MG63 (cell line): ENCODE measurements at regions not wholly inside any gene's neighbourhood (a gene's known extent, or its start where the extent isn't known, plus 50 kb on each side); places are given as distances from the start of the nearest gene placed in this dataset.
"Not testable (repeated sequence)": the region's sequence is repeated elsewhere in the genome, so short reads cannot be mapped to it uniquely, and the experiment has no call there.

Experiments
- DNase-seq: peaks from one replicate; pipeline ENCODE4 v3.0.0-alpha.2; 2020
- H3K27me3 ChIP-seq: fragments of 250-450 bp; sonication (Bioruptor Pico); 2 replicates; pipeline ENCODE4 v1.5.1; 2020; ENCODE audit warnings: mild to moderate bottlenecking, moderate library complexity
- H3K36me3 ChIP-seq: fragments of 250-450 bp; sonication (Bioruptor Pico); 2 replicates; pipeline ENCODE4 v1.5.1; 2020; ENCODE audit warnings: mild to moderate bottlenecking, moderate library complexity
- H3K4me3 ChIP-seq: fragments of 250-450 bp; sonication (Bioruptor Pico); 2 replicates; pipeline ENCODE4 v1.5.1; 2020; ENCODE audit warnings: mild to moderate bottlenecking, moderate library complexity
- H3K9me3 ChIP-seq: fragments of 250-450 bp; sonication (Bioruptor Pico); 2 replicates; pipeline ENCODE4 v1.5.1; 2020; ENCODE audit warnings: mild to moderate bottlenecking, moderate library complexity

DNA sequence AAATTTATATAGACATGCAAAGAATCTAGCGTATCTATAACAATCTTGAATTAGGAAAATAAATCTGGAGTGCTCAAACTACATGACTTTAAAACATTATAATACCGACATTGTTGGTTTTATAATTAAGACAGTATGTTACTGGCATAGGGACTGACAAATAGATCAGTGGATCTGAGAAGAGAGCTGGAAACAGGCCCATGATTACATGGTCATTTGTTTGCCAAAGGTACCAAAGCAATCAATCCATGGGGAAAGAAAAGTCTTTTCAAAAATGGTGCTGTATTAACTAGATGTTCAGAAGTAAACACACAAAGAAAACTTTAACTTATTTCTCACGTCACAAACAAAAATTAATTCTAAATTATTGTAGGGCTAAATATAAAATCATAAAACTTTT, 124.2 kb downstream of the BCL2L11 start:
- no peak for DNase-seq
- no peaks in the 10 kb centered on the region for H3K27me3 ChIP-seq
- no peaks in the 10 kb centered on the region for H3K9me3 ChIP-seq
- no peak overlapping the region for H3K4me3 ChIP-seq
- peaks cover 13% of the 10 kb centered on the region for H3K36me3 ChIP-seq

DNA sequence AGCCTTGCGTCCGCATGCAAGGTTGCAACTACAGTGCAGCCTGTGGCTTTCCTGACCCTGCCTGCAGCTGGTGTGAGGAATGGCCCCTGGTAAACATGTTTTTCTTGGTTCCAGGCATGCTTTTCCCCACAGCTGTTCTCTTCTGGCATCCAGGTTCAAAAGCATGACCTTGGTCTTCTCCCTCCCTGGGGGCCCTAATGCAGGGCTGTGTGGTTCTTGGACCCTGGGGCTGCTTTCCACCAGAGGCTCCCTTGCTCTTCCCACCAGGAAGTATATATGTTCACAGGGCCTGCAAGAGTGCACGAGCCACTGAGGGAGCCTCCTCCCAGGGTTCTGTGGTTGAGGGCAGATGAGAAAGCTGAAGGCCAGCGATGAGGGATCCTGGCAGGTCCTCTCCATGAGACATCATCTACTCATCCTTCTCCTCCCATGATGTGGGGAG, 125.9 kb downstream of the BCL2L11 start:
- no peak overlapping the region for H3K4me3 ChIP-seq
- DNase-seq = peak; percentile 9
- H3K36me3 ChIP-seq = peaks cover 10% of the 10 kb centered on the region
- no peaks in the 10 kb centered on the region for H3K27me3 ChIP-seq
- H3K9me3 ChIP-seq = no peaks in the 10 kb centered on the region; the same call in 1 of the 2 replicates

DNA sequence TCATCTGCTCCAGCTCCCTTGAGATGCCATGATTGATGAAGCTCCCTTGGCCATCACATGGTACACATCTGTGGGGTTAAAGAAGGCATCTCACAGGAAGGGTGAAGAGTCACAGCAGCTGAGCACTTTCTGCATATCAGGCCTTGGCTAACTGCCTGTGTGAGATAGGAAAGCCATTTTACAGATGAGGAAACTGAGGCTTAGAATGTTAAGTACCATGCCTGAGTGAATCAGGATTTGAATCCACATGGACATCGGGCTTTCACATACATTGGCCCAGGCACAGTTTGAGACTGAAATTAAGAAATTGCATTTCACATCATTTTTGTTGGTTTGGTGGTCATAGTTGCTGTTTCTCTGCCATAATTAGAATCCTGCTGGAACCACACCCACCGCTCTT, 126.8 kb downstream of the BCL2L11 start:
- Histone ChIP-seq H3K36me3 (peaks cover 13% of the 10 kb centered on the region), H3K27me3 (no peaks in the 10 kb centered on the region), H3K9me3 (peaks cover 7% of the 10 kb centered on the region; the same call in 1 of the 2 replicates), H3K4me3 (no peak overlapping the region)
- no peak for DNase-seq

DNA sequence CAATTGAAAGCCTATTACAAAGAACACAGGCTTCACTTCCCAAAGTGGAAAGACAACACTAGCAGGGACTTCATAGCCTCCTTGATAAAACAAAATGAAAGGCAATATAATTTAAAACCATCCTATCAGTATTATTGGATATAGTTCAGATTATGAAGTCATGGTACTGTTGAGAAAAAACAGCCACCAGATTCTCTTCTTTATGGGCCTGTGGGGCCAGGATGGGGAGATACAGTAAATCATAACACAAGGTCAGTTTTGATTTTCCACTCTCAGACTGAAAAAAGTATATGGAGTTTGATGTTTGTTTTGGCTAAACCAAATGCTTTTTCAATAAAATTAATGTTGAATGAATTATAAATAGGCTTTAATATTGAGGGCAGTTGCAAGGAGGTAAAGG, 129.1 kb downstream of the BCL2L11 start:
- Histone ChIP-seq H3K27me3 (no peaks in the 10 kb centered on the region), H3K4me3 (no peak overlapping the region), H3K36me3 (peaks cover 13% of the 10 kb centered on the region), H3K9me3 (peaks cover 8% of the 10 kb centered on the region; the same call in 1 of the 2 replicates)
- DNase-seq = no peak

DNA sequence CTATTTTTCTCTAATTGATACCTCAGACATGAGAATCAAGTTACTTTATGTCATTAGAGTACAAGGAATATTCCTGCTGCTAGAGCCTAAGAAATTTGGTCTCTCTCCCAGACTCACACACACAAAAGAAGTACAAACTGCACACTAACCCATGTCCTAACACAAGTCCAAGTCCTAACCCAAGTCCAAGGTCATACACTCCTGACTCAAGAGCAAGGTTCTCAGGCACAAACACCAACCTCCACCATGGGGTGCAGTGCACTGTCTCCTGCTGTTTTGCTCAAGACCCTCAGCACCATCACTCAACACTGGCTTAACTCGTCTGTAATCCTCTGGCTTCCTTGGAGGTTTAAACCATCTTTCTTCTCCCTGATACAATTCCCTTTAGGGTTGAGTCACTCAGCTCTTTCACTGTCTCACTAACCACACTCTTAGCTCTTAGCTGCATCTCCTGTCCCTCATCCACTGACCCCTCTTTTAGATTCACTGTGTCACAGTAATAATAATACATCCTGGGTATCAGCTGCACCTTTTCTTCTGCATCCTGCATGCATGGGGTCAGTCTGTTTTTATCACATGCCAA, 129.8 kb downstream of the BCL2L11 start:
- Histone ChIP-seq H3K4me3 (no peak overlapping the region), H3K27me3 (no peaks in the 10 kb centered on the region), H3K36me3 (peaks cover 13% of the 10 kb centered on the region), H3K9me3 (peaks cover 8% of the 10 kb centered on the region; the same call in 1 of the 2 replicates)
- no peak for DNase-seq

DNA sequence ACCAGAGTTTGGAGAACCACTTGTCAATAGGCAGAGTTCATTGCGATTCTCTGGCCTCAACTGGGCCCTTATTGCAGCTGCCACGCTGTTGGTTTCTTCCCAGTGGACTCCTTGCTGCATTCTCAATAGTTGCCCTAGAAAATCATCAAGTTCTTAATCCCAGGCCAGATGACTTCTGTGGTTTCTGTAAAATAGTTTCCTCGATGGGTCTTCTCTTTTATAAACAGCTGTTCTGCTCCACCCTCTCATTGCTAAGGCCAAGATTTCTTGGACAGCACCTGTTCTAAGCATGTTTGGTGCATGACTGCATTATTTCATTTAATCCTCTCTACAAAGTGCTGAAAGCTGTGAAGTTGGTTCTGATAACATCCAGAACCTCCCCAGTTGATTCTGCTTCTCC, 131.0 kb downstream of the BCL2L11 start:
- H3K4me3 ChIP-seq = no peak overlapping the region
- DNase-seq = no peak
- H3K36me3 ChIP-seq = peaks cover 11% of the 10 kb centered on the region
- H3K27me3 ChIP-seq = no peaks in the 10 kb centered on the region
- H3K9me3 ChIP-seq = peaks cover 8% of the 10 kb centered on the region; the same call in 1 of the 2 replicates

DNA sequence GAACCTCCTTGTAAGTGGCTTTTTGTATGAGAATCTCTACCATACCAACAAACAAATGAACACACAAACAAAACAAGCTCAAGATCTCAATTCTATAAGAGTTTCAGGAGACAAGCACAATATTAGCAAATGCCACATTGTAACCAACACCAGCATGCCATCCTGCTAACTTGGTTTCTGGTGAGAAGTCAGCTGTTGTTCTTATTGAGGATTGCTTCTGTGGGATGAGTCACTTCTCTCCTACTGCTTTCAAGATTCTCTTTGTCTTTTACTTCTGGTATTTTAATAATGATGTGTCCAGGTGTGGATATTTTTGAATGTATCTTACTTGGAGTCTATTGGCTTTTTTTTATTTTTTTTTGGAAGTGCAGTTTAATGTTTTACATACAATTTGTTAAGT, 131.7 kb downstream of the BCL2L11 start:
- Histone ChIP-seq H3K9me3 (peaks cover 8% of the 10 kb centered on the region; the same call in 1 of the 2 replicates), H3K36me3 (peaks cover 10% of the 10 kb centered on the region; the same call in 1 of the 2 replicates), H3K4me3 (no peak overlapping the region), H3K27me3 (no peaks in the 10 kb centered on the region)
- DNase-seq = no peak

DNA sequence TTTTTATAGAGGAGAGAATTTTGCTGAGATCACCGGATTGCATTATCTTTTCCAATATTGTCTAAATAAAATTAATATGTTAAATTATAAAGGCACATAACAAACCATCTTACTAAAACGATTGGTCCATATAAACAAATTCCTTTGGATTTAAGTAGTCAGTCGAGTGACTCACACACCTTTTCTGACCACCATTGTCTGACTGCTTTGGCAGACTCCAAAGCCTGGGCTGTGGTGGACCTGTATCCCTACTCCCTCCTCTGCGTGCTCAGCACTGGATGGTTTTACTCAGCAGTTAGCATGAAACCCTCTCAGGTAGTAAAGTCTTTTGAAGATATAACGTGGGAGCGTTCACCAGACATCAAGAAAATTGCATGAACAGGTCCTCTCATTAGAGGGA, 134.2 kb downstream of the BCL2L11 start:
- DNase-seq = peak; percentile 4
- H3K4me3 ChIP-seq, H3K36me3 ChIP-seq, H3K9me3 ChIP-seq, H3K27me3 ChIP-seq: not testable (repeated sequence)

DNA sequence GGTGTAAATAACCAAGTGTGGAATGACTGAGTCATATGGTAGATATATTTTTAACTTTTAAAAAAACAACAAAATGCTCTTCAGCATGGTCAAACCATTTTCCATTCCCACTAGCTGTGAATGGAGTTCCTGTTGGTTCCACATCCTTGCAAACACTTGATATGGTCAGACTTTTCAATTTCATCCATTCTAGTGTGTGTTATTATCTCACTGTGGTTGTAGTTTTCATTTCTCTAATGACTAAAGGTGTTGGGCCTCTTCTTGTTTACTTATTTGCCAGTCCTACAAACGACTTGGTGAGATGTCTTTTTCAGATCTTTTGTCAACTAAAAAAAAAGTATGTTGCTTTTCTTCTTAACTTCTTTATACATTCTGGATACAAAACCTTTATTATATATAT, 135.9 kb downstream of the BCL2L11 start:
- H3K9me3 ChIP-seq, H3K4me3 ChIP-seq, H3K27me3 ChIP-seq, H3K36me3 ChIP-seq, DNase-seq: not testable (repeated sequence)

DNA sequence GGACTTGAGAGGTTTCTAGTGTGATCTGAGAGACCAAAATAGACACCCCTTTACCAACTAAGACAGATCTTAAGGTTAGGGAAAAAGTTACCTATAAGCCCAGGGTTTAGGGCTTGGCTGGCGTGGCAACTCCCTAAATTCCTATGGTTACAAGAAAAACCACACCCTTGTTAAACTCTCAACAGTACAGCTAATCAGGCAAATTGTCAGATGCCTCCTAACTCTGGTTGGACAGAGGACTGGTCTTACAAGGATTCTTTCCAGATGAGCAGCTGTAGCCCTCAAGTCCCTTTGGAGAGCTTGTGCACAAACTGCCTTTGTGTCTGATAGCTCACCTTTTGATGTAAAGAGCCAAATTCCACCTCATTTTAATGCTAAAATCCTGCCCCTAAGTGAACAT, 136.9 kb downstream of the BCL2L11 start:
- H3K27me3 ChIP-seq, H3K9me3 ChIP-seq, H3K4me3 ChIP-seq, H3K36me3 ChIP-seq, DNase-seq: not testable (repeated sequence)

DNA sequence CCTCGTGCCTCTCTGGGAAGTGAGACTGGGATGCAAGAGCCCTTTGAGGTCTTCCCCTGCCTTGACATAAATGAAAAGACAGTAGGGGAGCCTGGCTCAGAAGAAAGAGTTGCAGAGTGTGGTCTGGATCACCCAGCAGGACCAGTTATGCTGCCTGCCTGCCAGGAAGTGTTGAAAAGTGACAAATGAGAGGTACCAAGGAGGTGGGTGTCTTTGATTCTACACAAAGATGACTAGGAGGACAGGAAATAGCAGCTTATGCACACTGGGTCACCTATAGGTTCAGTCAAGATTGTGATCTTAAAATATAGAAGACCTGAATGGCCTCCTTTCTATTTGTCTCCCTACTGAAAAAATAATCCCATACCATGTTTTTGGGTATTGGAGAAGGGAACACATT, 137.6 kb downstream of the BCL2L11 start:
- not testable (repeated sequence) for H3K36me3 ChIP-seq, H3K9me3 ChIP-seq, H3K27me3 ChIP-seq, H3K4me3 ChIP-seq, DNase-seq

DNA sequence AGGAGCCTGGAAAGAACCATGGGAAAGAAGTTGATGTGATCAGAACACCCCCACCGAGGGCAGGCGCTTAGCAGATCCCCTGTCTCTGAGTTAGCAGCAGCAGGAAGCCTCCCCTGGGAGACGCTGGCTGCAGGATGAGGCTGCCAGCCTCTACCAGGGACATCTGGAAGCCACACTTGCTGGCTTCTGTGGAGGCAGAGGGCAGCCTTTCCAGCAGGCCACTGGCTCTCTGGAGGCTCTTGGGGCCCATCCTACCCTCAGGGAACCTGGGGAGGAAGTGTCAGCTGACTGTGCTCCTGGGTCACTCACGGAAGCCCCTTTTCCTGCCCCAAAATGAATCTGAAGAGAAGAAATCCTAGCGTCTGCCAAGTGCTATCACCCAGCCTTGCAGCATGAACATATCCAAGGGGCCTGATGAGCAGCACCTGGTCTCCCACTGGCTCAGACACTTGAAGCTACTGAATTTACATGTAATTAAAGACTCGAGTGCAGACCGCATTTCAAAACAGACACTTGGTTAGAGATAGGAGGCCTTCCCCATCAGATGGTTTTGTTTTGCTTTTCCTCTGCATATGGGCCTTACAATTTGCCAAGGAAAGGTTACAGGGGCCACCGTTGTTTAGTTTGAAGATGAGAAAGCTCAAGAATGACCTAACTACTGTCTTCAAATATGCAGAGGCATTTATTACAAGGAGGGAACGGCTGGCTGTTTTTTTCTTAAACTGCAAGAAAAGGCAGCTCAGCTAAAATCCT, 142.1 kb downstream of the BCL2L11 start:
- not testable (repeated sequence) for H3K27me3 ChIP-seq, H3K4me3 ChIP-seq, H3K36me3 ChIP-seq, DNase-seq, H3K9me3 ChIP-seq

DNA sequence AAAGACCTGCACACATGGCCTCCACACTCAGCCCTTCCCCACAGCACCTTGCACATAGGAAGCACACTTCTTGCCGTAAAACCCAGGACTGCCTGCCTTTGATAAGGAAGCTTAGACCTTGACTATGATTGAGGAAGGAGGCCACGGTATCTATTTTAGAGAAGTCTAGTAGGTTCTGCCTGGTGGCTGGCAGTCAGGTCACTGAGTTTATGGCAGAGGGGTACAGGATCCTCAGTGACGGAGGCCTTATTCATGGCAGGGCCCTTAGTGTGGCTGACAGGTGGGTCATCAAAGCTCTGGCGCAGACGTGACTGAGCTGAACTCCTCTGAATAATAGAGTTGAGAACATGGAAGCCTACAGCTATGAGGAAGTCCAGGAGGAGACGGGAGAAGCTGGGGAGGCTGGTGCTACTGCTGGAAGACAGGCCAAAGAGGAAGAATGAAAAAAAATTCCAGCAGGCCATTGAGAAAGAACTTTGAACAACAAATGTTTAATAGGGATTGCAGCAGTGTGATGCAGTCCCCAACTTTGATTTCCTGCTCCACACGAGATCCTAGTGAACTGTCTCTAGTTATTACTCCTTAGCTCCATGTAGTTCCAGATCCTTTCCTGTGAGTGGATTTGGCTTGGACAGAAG, 142.8 kb downstream of the BCL2L11 start:
- H3K4me3 ChIP-seq, H3K36me3 ChIP-seq, DNase-seq, H3K9me3 ChIP-seq, H3K27me3 ChIP-seq: not testable (repeated sequence)

DNA sequence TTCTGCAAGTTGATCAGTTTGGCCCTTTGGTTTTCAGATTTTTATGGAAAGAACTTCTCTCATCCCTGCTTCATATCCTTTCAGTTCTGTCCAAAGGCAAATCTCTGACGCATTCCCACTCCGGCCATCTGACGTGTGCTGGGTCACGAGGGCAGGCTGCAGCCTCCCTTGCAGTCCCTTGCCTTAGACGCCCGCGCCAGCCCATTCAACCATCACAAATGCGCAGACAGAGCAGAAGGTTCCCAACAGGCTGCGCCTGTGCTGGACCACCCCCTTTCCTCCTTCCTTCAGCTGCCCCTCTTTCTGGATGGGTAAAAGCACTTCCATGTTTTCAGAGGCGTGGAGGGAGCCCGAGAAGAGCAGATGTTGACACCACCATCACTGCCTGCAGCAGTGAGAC, 144.2 kb downstream of the BCL2L11 start:
- DNase-seq, H3K4me3 ChIP-seq, H3K27me3 ChIP-seq, H3K36me3 ChIP-seq, H3K9me3 ChIP-seq: not testable (repeated sequence)

DNA sequence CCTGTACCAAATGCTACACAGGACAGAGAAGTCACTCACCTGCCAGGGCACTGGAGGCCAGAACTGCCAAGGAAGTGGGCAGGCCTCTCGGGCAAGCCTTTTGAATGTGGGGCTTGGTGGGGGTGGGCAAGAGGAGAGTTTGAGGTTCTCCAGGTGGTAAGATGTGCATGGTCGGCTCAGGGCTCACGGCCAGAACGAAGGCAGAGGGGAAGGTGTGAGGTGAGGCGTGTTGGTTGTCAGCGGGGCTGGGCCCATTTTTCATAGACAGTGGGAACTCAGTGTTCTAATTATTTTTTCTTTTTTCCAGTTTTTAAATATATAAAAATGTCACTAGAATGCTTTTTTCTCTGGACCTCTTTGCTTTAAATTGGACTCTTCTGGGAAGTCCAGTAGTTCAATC, 145.8 kb downstream of the BCL2L11 start:
- H3K9me3 ChIP-seq, H3K27me3 ChIP-seq, DNase-seq, H3K36me3 ChIP-seq, H3K4me3 ChIP-seq: not testable (repeated sequence)

DNA sequence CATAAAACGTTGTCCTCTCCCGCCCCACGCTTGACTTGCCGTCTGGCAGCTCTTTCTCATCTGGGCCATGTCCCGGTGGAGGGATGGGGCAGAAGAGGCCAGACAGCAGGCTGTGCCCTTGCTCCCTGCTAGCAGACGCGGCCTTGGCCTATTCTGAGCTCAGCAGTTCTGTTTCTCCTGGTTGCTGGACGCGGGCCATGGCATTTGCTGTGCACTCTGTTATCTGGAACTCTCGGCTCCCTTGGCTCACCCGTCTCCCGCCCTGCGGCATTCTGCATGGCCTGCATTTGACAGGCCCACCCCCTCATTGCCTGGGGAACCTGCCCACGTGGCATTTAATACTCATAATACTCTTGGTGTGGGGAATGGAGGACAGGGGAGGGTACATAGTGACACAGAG, 146.3 kb downstream of the BCL2L11 start:
- not testable (repeated sequence) for H3K4me3 ChIP-seq, DNase-seq, H3K36me3 ChIP-seq

DNA sequence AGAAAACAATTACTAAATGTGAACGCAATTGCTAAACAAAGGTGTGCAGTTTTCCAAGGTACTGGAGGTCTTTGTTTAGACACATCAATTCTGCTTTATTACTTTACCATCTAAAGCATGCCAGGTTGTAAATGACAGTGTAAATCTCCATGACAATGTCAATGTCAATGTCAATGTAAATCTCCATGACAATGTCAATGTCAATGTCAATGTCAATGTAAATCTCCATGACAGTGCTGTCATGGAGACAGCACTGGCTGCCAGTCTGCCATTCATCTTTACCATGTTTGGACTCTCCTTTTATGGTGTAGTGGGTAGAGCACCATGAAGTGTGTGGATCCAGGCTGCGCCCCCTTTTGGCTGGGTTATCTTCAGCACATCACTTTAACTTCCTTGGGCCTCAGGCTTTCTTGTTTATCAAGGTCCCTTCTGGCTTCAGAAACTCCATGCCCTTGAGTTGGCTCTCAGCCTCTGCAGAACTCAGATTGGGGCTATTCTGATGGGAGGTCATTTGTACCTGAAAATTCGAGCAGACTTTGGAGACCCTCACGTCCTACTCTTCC, 149.1 kb downstream of the BCL2L11 start:
- DNase-seq, H3K9me3 ChIP-seq, H3K4me3 ChIP-seq, H3K27me3 ChIP-seq, H3K36me3 ChIP-seq: not testable (repeated sequence)

More for the DNA sequence above, 146.3 kb downstream of the BCL2L11 start:
- H3K9me3 ChIP-seq, H3K27me3 ChIP-seq: not testable (repeated sequence)
